Fibroblast of lung (primary cell): ENCODE measurements at regions not wholly inside any gene's neighbourhood (a gene's known extent, or its start where the extent isn't known, plus 50 kb on each side); places are given as distances from the start of the nearest gene placed in this dataset.

Source experiments
- DNase-seq, 2 donors: peaks; one replicate each; pipeline versions ENCODE4 v3.0.0 to v3.0.0-alpha.2; 2010; ENCODE audit warnings: low read depth in 2 of 2
- H2AFZ ChIP-seq: 2 replicates; pipeline ENCODE4 v1.5.1; 2012; ENCODE audit warnings: low read length, control low read depth, inconsistent platforms
- H3K27ac ChIP-seq: 2 replicates; pipeline ENCODE4 v1.5.1; 2011; ENCODE audit warnings: low read length, control low read depth; ENCODE audit not compliant: insufficient read depth
- H3K27me3 ChIP-seq: 2 replicates; pipeline ENCODE4 v1.5.1; 2011; ENCODE audit warnings: mild to moderate bottlenecking, low read length; ENCODE audit not compliant: control insufficient read depth, insufficient read depth
- H3K36me3 ChIP-seq: 2 replicates; pipeline ENCODE4 v1.5.1; 2011; ENCODE audit warnings: low read length; ENCODE audit not compliant: control insufficient read depth, insufficient read depth
- H3K4me1 ChIP-seq: 2 replicates; pipeline ENCODE4 v1.5.1; 2011; ENCODE audit warnings: low read length; ENCODE audit not compliant: control insufficient read depth, insufficient read depth; ENCODE audit errors: extremely low read depth
- H3K4me2 ChIP-seq: 2 replicates; pipeline ENCODE4 v1.5.1; 2011; ENCODE audit warnings: low read length, control low read depth; ENCODE audit not compliant: insufficient read depth; ENCODE audit errors: extremely low read depth
- H3K4me3 ChIP-seq, 4 experiments: fragments of 200-600 bp in 1 of 4; sonication (generic) in 1 of 4; replicated peaks in 1 of 4; 2 replicates each; pipeline ENCODE4 v1.5.1; 2011 to 2016; ENCODE audit warnings: low read length in 4 of 4, low read depth in 3 of 4, mild to moderate bottlenecking in 3 of 4, control low read depth in 2 of 4, inconsistent platforms in 1 of 4, mixed read lengths in 1 of 4; ENCODE audit not compliant: insufficient read depth in 1 of 4; ENCODE audit errors: control extremely low read depth in 1 of 4
- H3K79me2 ChIP-seq: 2 replicates; pipeline ENCODE4 v1.5.1; 2012; ENCODE audit warnings: mild to moderate bottlenecking, low read length, inconsistent platforms; ENCODE audit not compliant: control insufficient read depth, insufficient read depth
- H3K9ac ChIP-seq: 2 replicates; pipeline ENCODE4 v1.5.1; 2011; ENCODE audit warnings: mild to moderate bottlenecking, low read length, control low read depth; ENCODE audit not compliant: insufficient read depth
- H3K9me3 ChIP-seq: 2 replicates; pipeline ENCODE4 v1.5.1; 2012; ENCODE audit warnings: low read depth, low read length; ENCODE audit not compliant: control insufficient read depth, insufficient read depth
- H4K20me1 ChIP-seq: 2 replicates; pipeline ENCODE4 v1.5.1; 2011; ENCODE audit warnings: low read length; ENCODE audit not compliant: control insufficient read depth, insufficient read depth; ENCODE audit errors: extremely low read depth
- CTCF ChIP-seq, 2 donors: IDR thresholded peaks in 1 of 2; conservative IDR thresholded peaks in 1 of 2; 1 replicate in 1 of 2; 2 replicates in 1 of 2; pipeline ENCODE4 v1.5.1; 2011 to 2012; ENCODE audit warnings: low read length in 2 of 2, control low read depth in 1 of 2, inconsistent platforms in 1 of 2, low read depth in 1 of 2, mild to moderate bottlenecking in 1 of 2
- EZH2 ChIP-seq: IDR thresholded peaks from 2 replicates; pipeline ENCODE4 v1.5.1; 2012; ENCODE audit warnings: low read length, control low read depth, mild to moderate bottlenecking; ENCODE audit errors: missing control alignments

DNA sequence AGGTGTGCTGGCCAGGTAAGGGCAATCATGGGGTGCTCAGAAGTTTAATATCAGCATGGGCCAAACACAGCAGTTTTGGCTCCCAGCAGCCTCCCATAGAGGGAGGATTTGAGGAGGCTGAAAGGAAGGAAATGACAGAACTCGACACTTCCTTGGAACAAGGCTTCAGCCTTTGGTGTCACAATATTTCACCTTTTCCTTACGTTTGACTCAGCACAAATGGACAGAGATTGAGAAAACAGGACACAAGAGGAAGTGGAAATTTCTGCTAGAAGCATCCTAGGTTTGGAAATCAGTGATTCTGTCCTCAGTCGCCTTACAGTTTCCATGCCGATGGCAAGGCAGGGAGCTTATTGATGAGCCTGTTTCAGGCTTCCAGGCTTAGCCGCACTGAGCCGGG is 181.4 kb downstream of the MAF start:
- Histone ChIP-seq H3K79me2 (no peaks in the 10 kb centered on the region), H4K20me1 (no peaks in the 10 kb centered on the region), H3K27me3 (no peaks in the 10 kb centered on the region), H3K4me2 (no peak overlapping the region), H3K4me1 (no peaks in the 10 kb centered on the region), H3K4me3 (no peak overlapping the region), H2AFZ (no peak overlapping the region), H3K9me3 (no peaks in the 10 kb centered on the region), H3K27ac (no peak overlapping the region), H3K9ac (no peak overlapping the region), H3K36me3 (no peaks in the 10 kb centered on the region)
- no peak for DNase-seq
- no peak for TF ChIP-seq EZH2
- no peak for TF ChIP-seq CTCF (conservative IDR thresholded peaks at IDR 0.05 in 1 of 2, IDR thresholded peaks at IDR 0.05 in 1 of 2; ENCODE audit: low read depth in 1 of 2, low read length in 2 of 2)

GRCh38 chr16:79417601-79418008 is 182.9 kb downstream of the MAF start:
- H3K27ac ChIP-seq: no peak overlapping the region
- H3K27me3 ChIP-seq: no peaks in the 10 kb centered on the region
- no peak overlapping the region for H3K4me3 ChIP-seq
- H2AFZ ChIP-seq: no peak overlapping the region
- H3K9me3 ChIP-seq: no peaks in the 10 kb centered on the region
- H3K4me1 ChIP-seq: no peaks in the 10 kb centered on the region
- H3K36me3 ChIP-seq: no peaks in the 10 kb centered on the region
- no peak overlapping the region for H3K9ac ChIP-seq
- no peaks in the 10 kb centered on the region for H3K79me2 ChIP-seq
- no peak for DNase-seq
- H3K4me2 ChIP-seq: no peak overlapping the region
- H4K20me1 ChIP-seq: no peaks in the 10 kb centered on the region
- no peak for TF ChIP-seq EZH2
- TF ChIP-seq CTCF (conservative IDR thresholded peaks at IDR 0.05 in 1 of 2, IDR thresholded peaks at IDR 0.05 in 1 of 2; ENCODE audit: low read depth in 1 of 2, low read length in 2 of 2): no peak

DNA sequence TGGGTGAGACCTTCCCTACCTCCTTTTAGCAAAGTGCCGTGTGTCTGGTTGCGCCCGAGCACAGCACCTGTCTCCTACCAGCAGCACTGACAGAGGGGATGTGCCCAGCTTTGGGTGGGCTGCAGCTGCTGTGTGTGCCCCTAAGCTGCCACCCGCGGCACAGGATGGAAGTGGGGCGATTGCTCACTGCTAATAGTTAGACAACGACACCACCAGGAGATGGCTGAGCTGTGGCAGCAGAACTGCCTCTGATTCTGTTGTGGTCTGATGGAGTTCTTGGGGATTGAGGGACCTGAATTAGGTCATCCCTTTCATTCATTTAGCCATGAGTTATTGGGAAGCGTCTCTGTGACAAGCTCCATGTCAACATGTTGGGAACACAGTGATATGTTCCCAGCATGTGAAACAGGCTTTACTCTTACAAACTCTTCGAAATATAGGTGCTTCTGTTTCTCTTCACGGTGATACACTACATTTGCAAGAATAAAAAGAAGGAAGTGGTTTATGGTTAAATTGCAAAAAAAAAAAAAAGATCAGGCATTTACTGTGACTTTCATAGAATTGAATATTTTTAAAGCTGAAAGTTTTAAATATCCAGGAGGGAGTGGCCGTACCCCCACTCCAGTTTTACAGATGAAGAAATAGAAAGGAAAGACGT is 184.4 kb downstream of the MAF start:
- no peaks in the 10 kb centered on the region for H4K20me1 ChIP-seq
- H3K4me2 ChIP-seq: no peak overlapping the region
- TF ChIP-seq EZH2: no peak
- TF ChIP-seq CTCF (conservative IDR thresholded peaks at IDR 0.05 in 1 of 2, IDR thresholded peaks at IDR 0.05 in 1 of 2; ENCODE audit: low read depth in 1 of 2, low read length in 2 of 2): no peak
- no peak overlapping the region for H2AFZ ChIP-seq
- no peak overlapping the region for H3K27ac ChIP-seq
- no peak overlapping the region for H3K4me3 ChIP-seq
- no peak overlapping the region for H3K9ac ChIP-seq
- H3K27me3 ChIP-seq: no peaks in the 10 kb centered on the region
- no peaks in the 10 kb centered on the region for H3K79me2 ChIP-seq
- no peaks in the 10 kb centered on the region for H3K9me3 ChIP-seq
- no peaks in the 10 kb centered on the region for H3K4me1 ChIP-seq
- DNase-seq: no peak
- no peaks in the 10 kb centered on the region for H3K36me3 ChIP-seq
